ENCODE measurements at regions not wholly inside any gene's neighbourhood (a gene's known extent, or its start where the extent isn't known, plus 50 kb on each side); places are given as distances from the start of the nearest gene placed in this dataset.

GRCh38 chr16:35628976-35629375, 2169.6 kb downstream of the TP53TG3F start:
- DNase-seq (ENCODE audit: low spot score): no peak
- Mint-ChIP-seq H3K9me3 (peaks cover 71% of the 10 kb centered on the region), H3K27ac (no peak overlapping the region), H3K27me3 (ENCODE audit: low read depth) (peaks cover 7% of the 10 kb centered on the region), H3K4me3 (no peak overlapping the region), H3K4me1 (no peaks in the 10 kb centered on the region), H3K36me3 (peaks cover 66% of the 10 kb centered on the region)
- POLR2A ChIA-PET: no interaction called here
- no peak for TF ChIP-seq MAX (CRISPR knock-in tag; IDR thresholded peaks at IDR 0.05)
- TF ChIP-seq, protein P1, sequence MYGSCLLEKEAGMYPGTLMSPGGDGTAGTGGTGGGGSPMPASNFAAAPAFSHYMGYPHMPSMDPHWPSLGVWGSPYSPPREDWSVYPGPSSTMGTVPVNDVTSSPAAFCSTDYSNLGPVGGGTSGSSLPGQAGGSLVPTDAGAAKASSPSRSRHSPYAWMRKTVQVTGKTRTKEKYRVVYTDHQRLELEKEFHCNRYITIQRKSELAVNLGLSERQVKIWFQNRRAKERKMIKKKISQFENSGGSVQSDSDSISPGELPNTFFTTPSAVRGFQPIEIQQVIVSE (CRISPR knock-in tag; IDR thresholded peaks at IDR 0.05; ENCODE audit: borderline replicate concordance): no peak
- CTCF ChIA-PET: no interaction called here
- no peak for ATAC-seq

- ChIA-PET POLR2A (no interaction called here), CTCF (no interaction called here)
- H3K9me3 Mint-ChIP-seq: peaks cover 71% of the 10 kb centered on the region
Measured at GRCh38 chr16:35631261-35631945, 2172.0 kb downstream of the TP53TG3F start.

GRCh38 chr16:35636480-35637230, 2177.2 kb downstream of the TP53TG3F start:
- no peak overlapping the region for H3K4me3 Mint-ChIP-seq
- POLR2A ChIA-PET: no interaction called here
- H3K9me3 Mint-ChIP-seq: peaks cover 81% of the 10 kb centered on the region
- CTCF ChIA-PET: no interaction called here
- H3K36me3 Mint-ChIP-seq: peaks cover 64% of the 10 kb centered on the region
- no peaks in the 10 kb centered on the region; the same call in 1 of the 2 replicates for H3K27me3 Mint-ChIP-seq (ENCODE audit: low read depth)
- DNase-seq (ENCODE audit: low spot score) (no peak), ATAC-seq (no peak)
- TF ChIP-seq NFATC4 (CRISPR knock-in tag; IDR thresholded peaks at IDR 0.05) (no peak), USF1 (CRISPR knock-in tag; IDR thresholded peaks at IDR 0.05) (no peak), EMX1 (CRISPR knock-in tag; IDR thresholded peaks at IDR 0.05) (no peak), ZBTB21 (CRISPR knock-in tag; IDR thresholded peaks at IDR 0.05; ENCODE audit: borderline replicate concordance) (no peak), ZNF423 (CRISPR knock-in tag; IDR thresholded peaks at IDR 0.05) (no peak), JAZF1 (CRISPR knock-in tag; IDR thresholded peaks at IDR 0.05) (no peak), ZNF281 (CRISPR knock-in tag; IDR thresholded peaks at IDR 0.05) (no peak), ELF4 (CRISPR knock-in tag; IDR thresholded peaks at IDR 0.05; ENCODE audit: low read depth) (no peak), NR3C1 (CRISPR knock-in tag; conservative IDR thresholded peaks at IDR 0.05; ENCODE audit: low read depth) (no peak), CREB1 (CRISPR knock-in tag; IDR thresholded peaks at IDR 0.05) (no peak), ATF2 (CRISPR knock-in tag; IDR thresholded peaks at IDR 0.05; ENCODE audit: borderline replicate concordance, low read depth) (no peak), NFE2L1 (CRISPR knock-in tag; IDR thresholded peaks at IDR 0.05) (no peak), FOXP1 (CRISPR knock-in tag; IDR thresholded peaks at IDR 0.05; ENCODE audit: borderline replicate concordance) (no peak), TP53 (CRISPR knock-in tag; IDR thresholded peaks at IDR 0.05) (no peak), USF2 (CRISPR knock-in tag; IDR thresholded peaks at IDR 0.05) (no peak), PRRX2 (CRISPR knock-in tag; IDR thresholded peaks at IDR 0.05) (no peak)
- no peak overlapping the region for H3K27ac Mint-ChIP-seq
- H3K4me1 Mint-ChIP-seq: no peaks in the 10 kb centered on the region

More at GRCh38 chr16:35631261-35631945, 2172.0 kb downstream of the TP53TG3F start:
- H3K27me3 Mint-ChIP-seq (ENCODE audit: low read depth): peaks cover 7% of the 10 kb centered on the region
- no peak for DNase-seq (ENCODE audit: low spot score)
- H3K36me3 Mint-ChIP-seq: peaks cover 57% of the 10 kb centered on the region
- no peak for ATAC-seq
- H3K4me3 Mint-ChIP-seq: no peak overlapping the region
- H3K4me1 Mint-ChIP-seq: no peaks in the 10 kb centered on the region
- no peak for TF ChIP-seq SMAD3 (CRISPR knock-in tag; IDR thresholded peaks at IDR 0.05; ENCODE audit: borderline replicate concordance)
- H3K27ac Mint-ChIP-seq: no peak overlapping the region

All from WTC11 (cell line).